Stimulated activated CD4-positive, alpha-beta T cell treated with anti-CD3 and anti-CD28 coated beads, Interleukin-12 subunit alpha, Interleukin-12 subunit beta, amount 100 ng/mL, for 24 hours (primary cell): ENCODE measurements at regions not wholly inside any gene's neighbourhood (a gene's known extent, or its start where the extent isn't known, plus 50 kb on each side); places are given as distances from the start of the nearest gene placed in this dataset.

Source experiments
- DNase-seq, 2 experiments: peaks; one replicate each; pipeline ENCODE4 v3.0.0-alpha.2; 2020; ENCODE audit warnings: low read depth in 2 of 2

GRCh38 chr20:17014756-17015366, 212.0 kb upstream of the PCSK2 start:
- no peak for DNase-seq

GRCh38 chr20:17017232-17017631, 209.6 kb upstream of the PCSK2 start:
- no peak for DNase-seq

GRCh38 chr20:17021481-17021880, 205.4 kb upstream of the PCSK2 start:
- DNase-seq = no peak

- DNase-seq = no peak
Measured at GRCh38 chr20:17023036-17023435, 203.8 kb upstream of the PCSK2 start.

- no peak for DNase-seq
Measured at GRCh38 chr20:17023806-17024205, 203.0 kb upstream of the PCSK2 start.

- DNase-seq = no peak
Measured at GRCh38 chr20:17024513-17025119, 202.2 kb upstream of the PCSK2 start.

GRCh38 chr20:17026346-17026745, 200.5 kb upstream of the PCSK2 start:
- DNase-seq = no peak

GRCh38 chr20:17029698-17030097, 197.1 kb upstream of the PCSK2 start:
- no peak for DNase-seq

GRCh38 chr20:17036541-17036940, 190.3 kb upstream of the PCSK2 start:
- DNase-seq = no peak

- DNase-seq = no peak
Measured at GRCh38 chr20:17042122-17042521, 184.7 kb upstream of the PCSK2 start.

- DNase-seq = no peak
Measured at GRCh38 chr20:17043323-17043722, 183.5 kb upstream of the PCSK2 start.

GRCh38 chr20:17044891-17045290, 181.9 kb upstream of the PCSK2 start:
- no peak for DNase-seq

GRCh38 chr20:17059465-17059864, 167.4 kb upstream of the PCSK2 start:
- DNase-seq = no peak

GRCh38 chr20:17061715-17062114, 165.1 kb upstream of the PCSK2 start:
- DNase-seq = no peak

- DNase-seq = no peak
Measured at GRCh38 chr20:17062712-17063111, 164.1 kb upstream of the PCSK2 start.

GRCh38 chr20:17066902-17067301, 159.9 kb upstream of the PCSK2 start:
- DNase-seq = no peak

GRCh38 chr20:17068084-17068711, 158.6 kb upstream of the PCSK2 start:
- DNase-seq = no peak

GRCh38 chr20:17077030-17077429, 149.8 kb upstream of the PCSK2 start:
- no peak for DNase-seq

GRCh38 chr20:17083738-17084137, 143.1 kb upstream of the PCSK2 start:
- no peak for DNase-seq

GRCh38 chr20:17084909-17085308, 141.9 kb upstream of the PCSK2 start:
- DNase-seq = no peak

GRCh38 chr20:17093782-17094181, 133.1 kb upstream of the PCSK2 start:
- no peak for DNase-seq

GRCh38 chr20:17097603-17098002, 129.2 kb upstream of the PCSK2 start:
- no peak for DNase-seq

- no peak for DNase-seq
Measured at GRCh38 chr20:17100506-17100905, 126.3 kb upstream of the PCSK2 start.
